EH (cell line): ENCODE measurements at regions not wholly inside any gene's neighbourhood (a gene's known extent, or its start where the extent isn't known, plus 50 kb on each side); places are given as distances from the start of the nearest gene placed in this dataset.

Source experiments
- DNase-seq: peaks from one replicate; pipeline ENCODE4 v3.0.0-alpha.2; 2015; ENCODE audit warnings: low read depth

GRCh38 chr2:46831051-46831868, 84.3 kb downstream of the MCFD2 start:
- DNase-seq = peak; percentile 94

GRCh38 chr2:46829231-46829995, 86.2 kb downstream of the MCFD2 start:
- DNase-seq = peak; percentile 32

- no peak for DNase-seq
These were observed 86.9 kb downstream of the MCFD2 start for GRCh38 chr2:46828491-46829230.

DNA sequence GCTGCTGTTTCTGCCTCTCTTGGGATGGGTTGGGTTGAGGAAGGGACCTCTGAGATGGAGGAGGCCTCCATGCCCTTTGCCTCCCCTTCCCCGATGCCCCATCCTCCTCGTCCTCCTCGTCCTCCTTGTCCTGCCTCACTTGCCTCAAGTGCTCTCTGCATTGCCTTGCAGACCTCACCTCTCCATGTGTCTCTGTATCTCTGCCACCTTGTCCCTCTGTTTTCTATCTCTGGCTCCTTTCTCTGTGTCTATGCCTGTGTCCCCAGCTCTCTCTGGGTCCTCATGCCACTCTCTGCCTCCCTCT, 87.5 kb downstream of the MCFD2 start:
- DNase-seq = no peak

GRCh38 chr2:46827274-46828134, 88.1 kb downstream of the MCFD2 start:
- peak; percentile 83 for DNase-seq

DNA sequence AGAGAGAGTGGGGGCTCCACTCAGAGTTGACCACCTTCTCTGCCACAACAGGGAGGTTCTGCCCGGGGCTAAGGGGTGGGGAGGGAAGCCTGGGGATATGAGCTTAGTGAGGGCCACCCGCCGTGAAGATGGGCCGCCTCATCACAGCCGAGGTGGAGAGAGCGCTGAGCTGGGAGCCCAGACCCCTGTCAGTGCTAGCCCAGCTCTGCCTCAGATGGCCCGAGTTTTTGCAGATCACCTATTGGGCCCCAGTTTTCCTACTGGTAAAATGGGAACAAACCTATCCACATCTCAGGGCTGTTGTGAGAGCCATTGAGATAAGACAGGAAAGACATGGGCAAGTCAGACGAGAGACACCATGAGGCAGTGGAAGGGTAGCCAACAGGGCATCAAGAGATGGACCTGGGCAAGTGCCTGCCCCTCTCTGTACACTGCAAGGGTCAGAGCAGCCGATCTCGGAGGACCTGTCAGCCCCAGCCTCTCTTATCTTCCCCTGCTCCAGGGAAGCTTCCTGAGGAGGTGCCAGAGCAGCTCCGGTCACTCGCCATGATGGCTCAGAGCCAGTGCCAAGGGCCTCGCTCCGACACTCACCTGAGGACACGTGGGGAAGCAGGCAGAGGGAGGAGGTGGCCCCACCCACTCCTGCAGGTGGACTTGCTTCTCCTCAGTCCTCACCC, 88.9 kb downstream of the MCFD2 start:
- DNase-seq = no peak

DNA sequence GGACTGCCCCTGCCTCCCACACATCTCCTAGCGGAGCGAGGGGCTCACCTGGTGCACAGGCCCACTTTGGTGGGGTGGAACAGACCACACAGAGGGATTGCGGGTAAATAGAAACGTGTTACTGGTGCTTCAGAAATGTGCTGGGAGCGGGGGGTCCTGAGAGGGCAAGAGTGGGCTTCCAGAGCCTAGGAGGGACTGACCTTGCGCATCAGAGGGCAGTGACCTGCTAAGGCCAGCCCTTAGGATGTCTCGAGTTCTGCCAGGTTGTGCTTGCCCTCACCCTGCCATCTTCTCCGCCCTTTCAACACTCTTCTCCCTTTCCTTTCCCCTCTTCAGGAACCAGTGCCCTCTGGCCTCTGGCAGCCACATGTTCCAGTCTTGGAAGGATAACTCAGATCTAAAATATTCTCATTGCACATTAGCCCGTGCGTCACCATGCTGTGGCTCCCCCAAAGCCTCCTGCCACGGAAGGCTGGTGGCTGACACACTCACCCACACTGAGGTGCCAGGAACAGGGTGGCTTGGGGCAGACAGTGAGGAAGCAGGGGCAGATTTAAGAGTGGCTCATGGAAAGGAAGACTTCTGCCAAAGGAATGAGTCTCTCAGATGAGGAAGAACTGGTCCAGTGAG, 89.6 kb downstream of the MCFD2 start:
- DNase-seq = peak; percentile 95

GRCh38 chr2:46825231-46825938, 90.2 kb downstream of the MCFD2 start:
- no peak for DNase-seq

DNA sequence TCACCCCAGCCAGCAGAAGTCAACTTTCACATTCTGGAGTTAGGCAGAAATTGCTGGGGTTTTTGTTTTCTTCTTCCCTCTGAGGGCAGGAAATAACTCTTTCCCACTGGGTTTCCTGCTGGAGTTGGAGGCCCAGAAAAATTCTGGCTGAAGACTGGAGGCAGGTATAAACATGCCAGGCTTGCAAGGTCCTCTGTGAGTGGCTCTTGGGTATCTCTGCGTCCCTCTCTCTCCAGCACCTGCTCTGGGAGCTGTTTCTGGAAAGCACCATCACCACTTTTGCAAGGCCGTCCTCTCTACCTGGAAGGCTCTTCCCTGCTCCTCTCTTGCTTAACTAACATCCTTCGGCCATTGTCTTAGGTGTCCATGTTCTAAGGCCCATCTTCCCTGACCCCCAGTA, 91.0 kb downstream of the MCFD2 start:
- no peak for DNase-seq

DNA sequence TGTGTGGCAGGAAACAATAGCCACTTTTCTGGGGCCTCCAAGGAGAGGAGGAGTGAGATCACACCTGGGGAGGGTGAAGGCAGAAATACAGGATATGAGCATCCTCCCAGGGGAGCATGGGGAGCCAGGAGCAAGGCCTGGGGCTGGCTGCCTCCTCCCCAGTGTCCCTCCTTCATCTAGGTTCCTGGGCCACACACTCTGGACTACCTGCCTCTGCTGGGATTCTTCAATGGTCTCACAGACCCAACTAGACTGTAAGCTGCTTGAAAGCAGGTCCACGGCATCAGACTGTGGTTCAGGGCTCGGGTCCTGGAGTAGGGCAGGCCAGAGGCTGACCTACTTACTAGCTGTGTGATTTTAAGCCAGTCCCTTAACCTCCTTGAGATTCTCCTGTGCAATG, 94.0 kb downstream of the MCFD2 start:
- DNase-seq = no peak

GRCh38 chr2:46818819-46819218, 96.8 kb downstream of the MCFD2 start:
- no peak for DNase-seq

GRCh38 chr2:46818141-46818621, 97.4 kb downstream of the MCFD2 start:
- no peak for DNase-seq

DNA sequence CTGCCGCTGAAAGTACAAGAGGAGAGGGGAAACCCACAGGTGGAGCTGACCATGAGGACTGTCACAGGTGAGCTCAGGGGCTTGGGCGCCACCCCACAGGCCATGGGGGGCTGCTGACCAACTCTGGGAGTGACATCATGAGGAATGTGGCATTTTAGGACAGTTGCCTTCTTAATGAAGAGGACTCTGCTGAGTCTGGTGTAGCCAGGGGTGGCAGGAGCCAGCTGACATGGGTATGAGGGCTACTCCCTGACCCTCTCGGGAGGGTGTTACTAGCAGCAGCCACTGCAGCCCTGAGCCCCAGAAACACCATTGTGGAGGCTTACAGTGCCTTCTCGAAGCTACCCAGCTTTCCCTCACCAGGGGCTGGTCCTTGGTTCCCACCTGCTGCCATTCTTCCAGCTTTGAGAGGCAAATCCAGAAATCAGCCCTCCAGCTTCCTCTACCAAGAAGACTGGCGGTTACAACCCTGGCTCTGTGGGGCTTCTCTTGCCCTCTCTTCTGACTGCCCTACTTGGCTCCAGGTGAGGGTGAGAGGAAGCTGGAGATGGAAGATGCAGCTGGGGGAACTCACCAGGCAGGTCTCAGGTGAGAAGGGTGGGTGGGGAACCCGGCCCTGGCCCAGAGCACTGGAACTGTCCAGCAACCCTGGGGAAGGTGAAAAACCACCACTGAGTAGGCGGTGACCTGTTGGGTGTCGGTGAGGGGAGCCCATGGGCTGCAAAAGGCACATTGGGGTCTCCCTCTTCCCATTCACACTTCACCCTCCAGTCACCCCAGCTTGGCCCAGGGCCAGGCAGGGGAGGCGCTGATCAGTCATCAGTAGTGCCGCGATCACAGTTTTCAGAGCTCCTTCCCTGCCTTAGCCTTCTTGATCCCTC, 98.5 kb downstream of the MCFD2 start:
- no peak for DNase-seq

DNA sequence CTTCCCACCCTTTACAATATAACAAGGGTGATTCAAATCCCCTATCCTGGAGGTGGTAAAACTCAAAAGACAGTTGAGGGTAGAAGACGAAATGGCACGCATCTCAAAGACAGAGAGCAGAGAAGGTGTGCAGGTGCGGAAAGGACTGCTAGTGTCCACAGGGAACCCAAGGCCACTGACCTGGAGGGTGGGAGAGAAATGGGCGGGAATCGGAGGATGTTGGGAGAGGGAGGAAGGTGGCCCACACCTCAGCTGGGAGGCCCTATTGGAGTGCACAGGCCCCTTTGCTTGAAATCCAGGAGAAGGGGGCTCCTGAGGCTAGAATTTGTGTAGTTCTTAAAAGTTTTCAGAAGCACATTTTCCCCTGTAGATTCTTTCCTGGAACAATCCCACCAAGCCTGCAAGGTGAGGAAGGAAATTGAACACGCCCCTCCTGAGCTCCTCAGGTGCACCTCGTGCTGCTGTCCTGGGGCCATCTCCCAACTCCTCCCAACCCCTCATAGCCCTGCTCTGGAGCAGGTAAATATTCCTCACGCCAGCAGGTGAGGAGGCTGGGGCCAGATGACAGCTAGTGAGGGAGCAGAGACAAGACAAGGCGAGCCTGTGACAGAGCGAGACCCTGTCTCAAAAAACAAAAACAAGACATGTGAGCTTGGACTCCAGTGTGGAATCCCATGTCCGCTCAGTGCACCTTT, 99.3 kb downstream of the MCFD2 start:
- no peak for DNase-seq

DNA sequence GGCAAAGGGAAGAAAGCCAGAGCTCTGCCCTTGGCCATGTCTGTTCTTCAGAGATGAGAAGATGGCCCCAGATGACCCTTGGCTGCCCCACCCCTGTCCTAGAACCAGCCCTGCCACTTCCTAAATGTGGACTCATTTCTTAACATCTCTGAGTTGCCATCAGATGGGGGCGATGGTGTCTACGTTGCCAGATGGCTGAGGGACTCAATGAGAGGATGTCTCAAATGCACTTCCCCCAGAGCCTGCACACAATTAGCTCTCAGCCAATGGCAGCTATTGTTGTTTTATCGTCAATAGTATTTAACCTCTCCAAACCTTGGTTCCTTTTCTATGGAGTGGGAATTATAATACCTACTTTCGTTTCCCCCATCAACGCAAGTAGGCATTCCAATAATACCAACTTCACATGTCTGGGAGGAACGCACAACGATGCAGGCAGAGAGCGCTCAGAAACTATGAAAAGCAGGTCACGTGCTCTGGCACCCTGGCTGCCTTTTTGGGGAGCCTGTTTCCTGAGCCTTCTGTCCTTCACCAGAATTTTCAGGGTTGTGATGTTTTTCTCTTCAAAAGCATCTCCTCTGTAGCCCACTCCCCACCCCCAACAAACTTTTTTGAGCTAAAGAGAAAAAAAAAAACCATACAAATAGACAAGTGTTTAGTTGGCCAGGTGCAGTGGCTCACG, 100.3 kb downstream of the MCFD2 start:
- DNase-seq = peak; percentile 61

DNA sequence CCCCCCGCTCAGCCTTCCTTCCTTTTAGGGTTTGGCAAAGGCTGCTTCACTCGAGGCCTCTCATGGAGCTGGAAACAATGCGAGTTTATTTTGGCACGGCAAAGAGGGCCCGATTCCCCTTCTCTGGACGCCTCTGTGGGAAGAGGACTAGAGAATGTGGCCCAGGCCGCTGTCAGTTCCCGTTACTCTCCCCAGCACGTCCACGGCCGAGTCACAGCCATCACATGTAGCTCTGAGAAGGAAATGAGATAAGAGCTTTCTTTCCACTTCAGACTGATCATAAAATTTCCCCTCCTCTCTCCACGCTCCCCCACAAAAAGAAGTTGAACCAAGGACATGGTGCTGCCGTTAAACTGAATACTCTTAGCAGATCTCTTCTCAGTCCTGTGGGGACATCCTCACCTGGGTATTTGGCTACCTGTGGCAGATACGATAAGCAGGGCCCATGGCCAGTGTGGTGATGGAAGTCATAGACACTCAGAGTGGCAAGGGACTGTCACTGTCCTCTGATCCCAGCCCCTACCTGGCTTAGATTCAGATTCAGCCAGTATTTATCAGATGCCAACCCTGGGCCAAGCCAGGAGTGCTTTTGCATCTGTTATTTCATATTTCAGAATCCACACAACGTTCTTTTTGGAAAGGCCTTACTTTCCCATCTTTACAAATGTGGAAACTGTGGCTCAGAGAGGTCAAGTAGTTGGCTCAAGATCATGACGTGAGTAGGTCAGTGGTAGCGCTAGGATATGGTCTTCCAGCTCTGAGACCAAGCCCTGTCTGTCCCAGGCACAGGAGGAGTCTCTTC, 101.2 kb downstream of the MCFD2 start:
- DNase-seq = peak; percentile 95

GRCh38 chr2:46813680-46814079, 101.9 kb downstream of the MCFD2 start:
- DNase-seq = no peak
